K562 (cell line): ENCODE measurements at regions not wholly inside any gene's neighbourhood (a gene's known extent, or its start where the extent isn't known, plus 50 kb on each side); places are given as distances from the start of the nearest gene placed in this dataset.

Experiments
- ATAC-seq: fragments of 200-7000 bp; cut with Tn5 transposase; 3 replicates; pipeline ENCODE4 v1.9.1; 2020; ENCODE audit warnings: moderate library complexity
- BruUV-seq: library from RNA; stranded (reverse); fragments of 400-500 nt; replicated peaks from 2 replicates; lab custom pipeline; 2021; lab: Mats Ljungman, UMichigan
- CTCF ChIA-PET: fragments of 300-600 bp; formaldehyde crosslinking; extraction: SDS; loops from one replicate; lab custom pipeline; 2021; ENCODE audit warnings: low intra/inter-chr PET ratio; lab: Yijun Ruan, JAX
- POLR2A ChIA-PET: fragments of 300-600, 350-650 bp; sonication (Branson Sonifier 250); formaldehyde crosslinking; extraction: SDS; loops from one replicate; lab custom pipeline; 2021; ENCODE audit warnings: antibody characterized with exemption, inconsistent platforms; lab: Yijun Ruan, JAX
- DNase-seq, 4 experiments: peaks; one replicate each; pipeline versions ENCODE4 v3.0.0 to v3.0.0-alpha.2; 2011 to 2018; ENCODE audit warnings: low spot score in 3 of 4, mixed read lengths in 3 of 4; ENCODE audit errors: extremely low read depth in 1 of 4
- FAIRE-seq: peaks from 2 replicates; lab custom pipeline; 2011; peaks lifted over from hg19 to GRCh38; lab: Jason Lieb, UNC
- H2AFZ ChIP-seq: 2 replicates; pipeline ENCODE4 v1.6.0; 2011; ENCODE audit warnings: low read depth, low read length, control low read depth, inconsistent platforms
- H3K27ac ChIP-seq: fragments of 200-600 bp; 3 replicates; pipeline ENCODE4 v1.8.0; 2011; ENCODE audit warnings: low read depth, mild to moderate bottlenecking, control low read depth, inconsistent platforms, low read length, moderate library complexity, mixed read lengths; ENCODE audit errors: extremely low read depth
- H3K27me3 ChIP-seq, 2 experiments: fragments of 300-600 bp in 1 of 2; 2 replicates in 1 of 2; 3 replicates in 1 of 2; pipeline versions ENCODE4 v1.6.0 to v1.8.0; 2011; ENCODE audit warnings: inconsistent platforms in 2 of 2, low read length in 2 of 2, mild to moderate bottlenecking in 1 of 2, mixed read lengths in 1 of 2, moderate library complexity in 1 of 2; ENCODE audit not compliant: control insufficient read depth in 2 of 2, insufficient read depth in 2 of 2
- H3K36me3 ChIP-seq: fragments of 300-600 bp; 3 replicates; pipeline ENCODE4 v1.8.0; 2011; ENCODE audit warnings: mild to moderate bottlenecking, low read length, inconsistent platforms; ENCODE audit not compliant: control insufficient read depth, insufficient read depth
- H3K4me1 ChIP-seq, 2 experiments: fragments of 200-600 bp in 1 of 2; replicated peaks in 1 of 2; 2 replicates in 1 of 2; 3 replicates in 1 of 2; pipeline versions ENCODE4 v1.5.1 to v1.8.0; 2011; ENCODE audit warnings: inconsistent platforms in 2 of 2, low read length in 2 of 2, mild to moderate bottlenecking in 1 of 2, mixed read lengths in 1 of 2, moderate library complexity in 1 of 2; ENCODE audit not compliant: control insufficient read depth in 2 of 2, insufficient read depth in 2 of 2
- H3K4me2 ChIP-seq: 2 replicates; pipeline ENCODE4 v1.6.1; 2011; ENCODE audit warnings: low read length, control low read depth, inconsistent platforms, mixed read lengths; ENCODE audit not compliant: insufficient read depth
- H3K4me3 ChIP-seq: fragments of 200-600 bp; sonication (generic), shearing (Covaris generic); 2 replicates; pipeline ENCODE4 v1.5.1; 2016; ENCODE audit warnings: control low read depth, inconsistent platforms
- H3K79me2 ChIP-seq: fragments of 200-600 bp; 3 replicates; pipeline ENCODE4 v1.8.0; 2011; ENCODE audit warnings: low read length, inconsistent platforms; ENCODE audit not compliant: control insufficient read depth, insufficient read depth
- H3K9ac ChIP-seq, 2 experiments: 2 replicates each; pipeline versions ENCODE4 v1.6.0 to v1.6.1; 2011; ENCODE audit warnings: low read depth in 2 of 2, low read length in 2 of 2, control low read depth in 1 of 2, inconsistent platforms in 1 of 2, mild to moderate bottlenecking in 1 of 2, mixed read lengths in 1 of 2; ENCODE audit not compliant: insufficient read depth in 1 of 2
- H3K9me1 ChIP-seq: one replicate; pipeline ENCODE4 v1.6.0; 2011; ENCODE audit warnings: inconsistent platforms, mild to moderate bottlenecking, low read length, moderate library complexity; ENCODE audit not compliant: control insufficient read depth, insufficient read depth
- H3K9me3 ChIP-seq: replicated peaks from 2 replicates; pipeline ENCODE4 v1.5.1; 2011; ENCODE audit warnings: low read depth, low read length, inconsistent platforms; ENCODE audit not compliant: control insufficient read depth, insufficient read depth
- H4K20me1 ChIP-seq: replicated peaks from 2 replicates; pipeline ENCODE4 v1.6.1; 2011; ENCODE audit warnings: low read length, inconsistent platforms, mixed read lengths; ENCODE audit not compliant: control insufficient read depth, insufficient read depth
- KAT2B ChIP-seq: IDR thresholded peaks from one replicate; pipeline ENCODE4 v1.6.1; 2012; ENCODE audit warnings: low read depth, mild to moderate bottlenecking, control low read depth, inconsistent platforms, low read length, moderate library complexity
- RAD51 ChIP-seq: fragments of 450-650 bp; IDR thresholded peaks from 2 replicates; pipeline ENCODE4 v1.7.1; 2016; ENCODE audit warnings: low read depth, mild to moderate bottlenecking, borderline replicate concordance
- ZNF175 ChIP-seq: fragments of 200-800 bp; sonication (Bioruptor generic); IDR thresholded peaks from 2 replicates; pipeline ENCODE4 v1.6.1; 2016; ENCODE audit warnings: low read depth, mild to moderate bottlenecking, missing genetic modification characterization, missing compliant biosample characterization
- ZNF41 ChIP-seq: fragments of 250-450 bp; sonication (Bioruptor Pico); conservative IDR thresholded peaks from 2 replicates; pipeline ENCODE4 v1.4.0; 2020; ENCODE audit warnings: mild to moderate bottlenecking
- whole genome bisulfite sequencing: fragments of 100-300 bp; shearing (Covaris generic); methylation state at CpG from one replicate; pipeline ENCODE4 v1.1.6; 2016; ENCODE audit warnings: low coverage, mixed read lengths; ENCODE audit not compliant: insufficient coverage; ENCODE audit errors: missing lambda C conversion rate; 5-methylcytosine and 5-hydroxymethylcytosine counted together
- in situ Hi-C: fragments of 300-500 bp; cut with MboI; formaldehyde crosslinking; loops from 4 replicates; pipeline ENCODE4 v1.15.0; 2018; ENCODE audit warnings: inconsistent platforms, mixed read lengths
- intact Hi-C: fragments of 100-400 bp; cut with micrococcal nuclease; formaldehyde crosslinking; loops from 2 replicates; pipeline ENCODE4 v1.14.2; 2022
- TF ChIP-seq, protein P1 (sequence below): fragments of 200-400 bp; formaldehyde crosslinking; IDR thresholded peaks from 2 replicates; pipeline ENCODE4 v1.6.1; 2017; ENCODE audit warnings: mild to moderate bottlenecking, low read depth, low read length, moderate library complexity

DNA sequence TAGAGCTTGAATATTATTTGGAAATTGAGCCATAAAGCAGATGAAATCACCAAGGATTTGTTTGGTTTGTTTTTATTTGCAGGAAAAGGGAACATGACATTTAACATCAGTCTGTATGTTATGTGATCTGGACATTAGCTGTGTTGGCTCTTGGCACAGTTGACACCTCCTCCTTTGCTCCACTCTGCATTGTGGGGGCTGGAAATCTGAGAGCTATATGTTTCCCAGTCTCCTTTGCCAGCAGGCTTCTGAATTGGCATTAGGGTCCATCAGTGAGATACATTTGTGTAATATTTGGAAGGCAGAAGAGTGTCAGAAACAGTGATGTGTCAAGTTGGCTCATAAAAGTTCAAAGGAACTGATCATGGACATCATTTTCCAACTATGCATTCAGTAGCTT lies 322.1 kb upstream of the ATP2B1 start:
- ATAC-seq (no peak), FAIRE-seq (no peak), DNase-seq (no peak)
- H3K4me1 ChIP-seq: no peaks in the 10 kb centered on the region
- in situ Hi-C loops (no loop called here), intact Hi-C loops (no loop called here)
- H3K4me3 ChIP-seq: no peak overlapping the region
- ChIA-PET CTCF (no interaction called here), POLR2A (no interaction called here)
- H3K4me2 ChIP-seq: no peak overlapping the region
- no TSS peak for BruUV-seq
- TF ChIP-seq RAD51: no peak
- no peak for TF ChIP-seq ZNF41 (CRISPR knock-in tag)
- TF ChIP-seq ZNF175: no peak
- TF ChIP-seq, protein P1, sequence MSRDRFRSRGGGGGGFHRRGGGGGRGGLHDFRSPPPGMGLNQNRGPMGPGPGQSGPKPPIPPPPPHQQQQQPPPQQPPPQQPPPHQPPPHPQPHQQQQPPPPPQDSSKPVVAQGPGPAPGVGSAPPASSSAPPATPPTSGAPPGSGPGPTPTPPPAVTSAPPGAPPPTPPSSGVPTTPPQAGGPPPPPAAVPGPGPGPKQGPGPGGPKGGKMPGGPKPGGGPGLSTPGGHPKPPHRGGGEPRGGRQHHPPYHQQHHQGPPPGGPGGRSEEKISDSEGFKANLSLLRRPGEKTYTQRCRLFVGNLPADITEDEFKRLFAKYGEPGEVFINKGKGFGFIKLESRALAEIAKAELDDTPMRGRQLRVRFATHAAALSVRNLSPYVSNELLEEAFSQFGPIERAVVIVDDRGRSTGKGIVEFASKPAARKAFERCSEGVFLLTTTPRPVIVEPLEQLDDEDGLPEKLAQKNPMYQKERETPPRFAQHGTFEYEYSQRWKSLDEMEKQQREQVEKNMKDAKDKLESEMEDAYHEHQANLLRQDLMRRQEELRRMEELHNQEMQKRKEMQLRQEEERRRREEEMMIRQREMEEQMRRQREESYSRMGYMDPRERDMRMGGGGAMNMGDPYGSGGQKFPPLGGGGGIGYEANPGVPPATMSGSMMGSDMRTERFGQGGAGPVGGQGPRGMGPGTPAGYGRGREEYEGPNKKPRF: no peak
- H2AFZ ChIP-seq: no peak overlapping the region
- no peaks in the 10 kb centered on the region for H3K9me3 ChIP-seq
- no peak overlapping the region for H3K9ac ChIP-seq
- no peaks in the 10 kb centered on the region for H3K36me3 ChIP-seq
- no peaks in the 10 kb centered on the region for H3K9me1 ChIP-seq
- H4K20me1 ChIP-seq: no peaks in the 10 kb centered on the region
- H3K27me3 ChIP-seq: no peaks in the 10 kb centered on the region
- no peak overlapping the region for H3K27ac ChIP-seq
- no peaks in the 10 kb centered on the region for H3K79me2 ChIP-seq

DNA sequence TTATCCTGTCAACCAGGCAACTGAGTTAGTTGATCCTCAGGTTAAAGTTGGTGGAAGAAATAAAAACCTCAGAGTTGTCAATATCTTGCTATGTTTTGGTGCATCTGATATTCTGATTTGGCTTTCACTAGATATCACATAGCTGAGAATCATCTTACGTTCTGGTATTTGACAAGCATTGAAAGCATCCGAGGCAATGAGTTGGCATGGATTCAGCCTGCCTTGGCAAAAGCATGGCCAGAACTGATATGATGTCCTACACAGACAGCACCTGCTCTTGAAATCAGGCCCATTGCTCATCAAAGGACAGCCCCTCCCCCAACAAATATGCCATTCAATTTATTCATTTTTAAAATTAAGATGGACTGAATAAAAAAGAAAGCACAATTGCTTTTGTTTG lies 320.7 kb upstream of the ATP2B1 start:
- H3K4me3 ChIP-seq: no peak overlapping the region
- POLR2A ChIA-PET: no interaction called here
- no peak overlapping the region for H3K27ac ChIP-seq
- WGBS: 0% methylated on average over 2 of the region's 2 CpGs
- no peak overlapping the region for H3K4me2 ChIP-seq
- H2AFZ ChIP-seq: no peak overlapping the region
- H3K9me1 ChIP-seq: no peaks in the 10 kb centered on the region
- intact Hi-C loops: no loop called here
- FAIRE-seq: no peak
- no peak for TF ChIP-seq KAT2B
- TF ChIP-seq, all 486 proteins: peak for 0
- Histone ChIP-seq H3K27me3 (no peaks in the 10 kb centered on the region), H3K4me1 (no peaks in the 10 kb centered on the region), H3K79me2 (no peaks in the 10 kb centered on the region), H3K9me3 (no peaks in the 10 kb centered on the region), H3K36me3 (no peaks in the 10 kb centered on the region), H4K20me1 (no peaks in the 10 kb centered on the region), H3K9ac (no peak overlapping the region)
- no peak for ATAC-seq
- CTCF ChIA-PET: no interaction called here
- no TSS peak for BruUV-seq
- DNase-seq: no peak
- in situ Hi-C loops: no loop called here
